ENCODE measurements at regions not wholly inside any gene's neighbourhood (a gene's known extent, or its start where the extent isn't known, plus 50 kb on each side); places are given as distances from the start of the nearest gene placed in this dataset. TPM values are rescaled to one million over a fixed set of nuclear protein-coding genes. Genes with fewer than 3 reads are reported as not detected.

Small RNAs in the stretch of these regions (small RNA-seq; reads per million reads assigned to genes)
- not detected for gene DYNLL1P6
